ENCODE measurements at regions not wholly inside any gene's neighbourhood (a gene's known extent, or its start where the extent isn't known, plus 50 kb on each side); places are given as distances from the start of the nearest gene placed in this dataset.

DNA sequence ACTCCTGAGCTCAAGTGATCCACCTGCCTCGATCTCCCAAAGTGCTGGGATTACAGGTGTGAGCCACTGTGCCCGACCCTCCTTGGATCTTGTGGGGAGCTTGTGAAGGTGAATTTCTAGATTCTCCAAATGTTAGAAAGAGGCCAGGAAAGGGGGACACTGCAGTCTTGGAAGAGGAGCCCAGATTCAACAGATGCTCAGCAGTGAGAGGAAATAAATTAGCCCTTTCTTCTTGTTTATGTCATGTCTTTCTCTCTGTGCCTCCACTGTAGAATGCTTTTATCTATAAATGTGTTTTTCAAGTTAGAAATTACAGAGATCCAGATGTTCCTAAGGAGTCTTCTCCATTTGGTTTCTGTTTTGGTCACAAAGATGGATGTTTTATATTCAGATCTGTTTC lies 346.6 kb upstream of the KAZN start:
- WGBS, 2 donors, result 83 to 84% methylated on average over 2 of the region's 2 CpGs
- ATAC-seq (ENCODE audit: insufficient read depth, low FRiP score) (no peak), DNase-seq (no peak)
- Histone ChIP-seq H3K9ac (ENCODE audit: insufficient read depth in 1 of 2, low read length in 2 of 2) (no peak overlapping the region), H3K9me3 (ENCODE audit: control insufficient read depth in 4 of 4, insufficient read depth in 3 of 4, low read length in 3 of 4) (peaks cover 0 to 4% (median 0%) of the 10 kb centered on the region in 4 donors), H3K36me3 (ENCODE audit: control insufficient read depth in 4 of 4, insufficient read depth in 4 of 4, low read length in 4 of 4) (no peaks in the 10 kb centered on the region), H3K27me3 (ENCODE audit: control insufficient read depth in 3 of 3, insufficient read depth in 3 of 3, low read length in 2 of 3) (no peaks in the 10 kb centered on the region), H3K4me3 (no peak overlapping the region), H3K4me1 (ENCODE audit: control insufficient read depth in 5 of 5, insufficient read depth in 5 of 5, low read length in 5 of 5) (peaks cover 0 to 31% (median 0%) of the 10 kb centered on the region in 5 donors), H3K27ac (ENCODE audit: low read depth in 1 of 2, low read length in 1 of 2) (no peak overlapping the region)
- TF ChIP-seq, protein P1, sequence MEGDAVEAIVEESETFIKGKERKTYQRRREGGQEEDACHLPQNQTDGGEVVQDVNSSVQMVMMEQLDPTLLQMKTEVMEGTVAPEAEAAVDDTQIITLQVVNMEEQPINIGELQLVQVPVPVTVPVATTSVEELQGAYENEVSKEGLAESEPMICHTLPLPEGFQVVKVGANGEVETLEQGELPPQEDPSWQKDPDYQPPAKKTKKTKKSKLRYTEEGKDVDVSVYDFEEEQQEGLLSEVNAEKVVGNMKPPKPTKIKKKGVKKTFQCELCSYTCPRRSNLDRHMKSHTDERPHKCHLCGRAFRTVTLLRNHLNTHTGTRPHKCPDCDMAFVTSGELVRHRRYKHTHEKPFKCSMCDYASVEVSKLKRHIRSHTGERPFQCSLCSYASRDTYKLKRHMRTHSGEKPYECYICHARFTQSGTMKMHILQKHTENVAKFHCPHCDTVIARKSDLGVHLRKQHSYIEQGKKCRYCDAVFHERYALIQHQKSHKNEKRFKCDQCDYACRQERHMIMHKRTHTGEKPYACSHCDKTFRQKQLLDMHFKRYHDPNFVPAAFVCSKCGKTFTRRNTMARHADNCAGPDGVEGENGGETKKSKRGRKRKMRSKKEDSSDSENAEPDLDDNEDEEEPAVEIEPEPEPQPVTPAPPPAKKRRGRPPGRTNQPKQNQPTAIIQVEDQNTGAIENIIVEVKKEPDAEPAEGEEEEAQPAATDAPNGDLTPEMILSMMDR (IDR thresholded peaks at IDR 0.05; ENCODE audit: control extremely low read depth, extremely low read depth), result no peak

DNA sequence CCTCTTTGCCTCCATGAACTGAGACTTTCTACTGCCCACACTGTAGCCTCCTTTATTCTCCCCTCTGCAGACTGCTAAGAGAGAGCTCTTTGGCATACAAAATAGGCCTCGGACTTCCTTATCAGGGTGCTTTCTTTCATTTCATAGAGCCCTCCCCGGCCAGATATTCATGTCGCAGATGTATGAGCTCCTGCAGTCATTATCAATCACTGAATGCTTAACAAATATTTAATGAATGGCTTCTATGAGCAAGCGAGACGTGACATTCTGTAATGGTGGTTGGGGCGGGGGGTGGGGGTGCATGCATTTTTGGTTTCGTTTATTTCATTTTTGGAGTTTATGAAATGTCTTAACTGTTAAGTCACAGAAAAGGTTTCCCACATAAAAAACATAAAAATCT lies 344.8 kb upstream of the KAZN start:
- Histone ChIP-seq H3K27ac (ENCODE audit: low read depth in 1 of 2, low read length in 1 of 2) (no peak overlapping the region), H3K4me1 (ENCODE audit: control insufficient read depth in 5 of 5, insufficient read depth in 5 of 5, low read length in 5 of 5) (peaks cover 0 to 17% (median 0%) of the 10 kb centered on the region in 5 donors), H3K9me3 (ENCODE audit: control insufficient read depth in 4 of 4, insufficient read depth in 3 of 4, low read length in 3 of 4) (peaks cover 0 to 2% (median 0%) of the 10 kb centered on the region in 4 donors), H3K4me3 (no peak overlapping the region), H3K36me3 (ENCODE audit: control insufficient read depth in 4 of 4, insufficient read depth in 4 of 4, low read length in 4 of 4) (no peaks in the 10 kb centered on the region), H3K27me3 (ENCODE audit: control insufficient read depth in 3 of 3, insufficient read depth in 3 of 3, low read length in 2 of 3) (no peaks in the 10 kb centered on the region), H3K9ac (ENCODE audit: insufficient read depth in 1 of 2, low read length in 2 of 2) (no peak overlapping the region)
- ATAC-seq (ENCODE audit: insufficient read depth, low FRiP score) (no peak), DNase-seq (no peak)
- WGBS, 2 donors, result 82 to 88% methylated on average over 7 of the region's 7 CpGs
- TF ChIP-seq, protein P1 (IDR thresholded peaks at IDR 0.05; ENCODE audit: control extremely low read depth, extremely low read depth), result no peak

DNA sequence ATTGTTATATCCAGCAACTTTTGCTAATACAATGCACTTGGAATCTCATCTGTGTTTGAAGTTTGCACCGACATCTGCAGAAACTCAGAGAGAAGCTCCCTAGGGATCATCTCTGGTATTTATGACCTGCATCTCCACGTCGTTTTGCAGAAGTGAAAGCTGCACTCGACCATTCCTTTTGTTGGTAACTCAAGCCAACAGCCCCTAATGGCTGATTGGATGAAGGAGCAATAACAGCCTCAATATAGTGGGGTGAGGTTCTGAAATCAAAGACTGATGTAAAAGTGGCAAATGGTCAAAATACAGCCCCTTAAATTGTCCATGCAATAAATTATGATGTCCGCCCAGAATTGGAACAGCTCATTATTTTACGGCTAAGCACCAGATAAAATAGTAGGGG lies 344.2 kb upstream of the KAZN start:
- Histone ChIP-seq H3K4me1 (ENCODE audit: control insufficient read depth in 5 of 5, insufficient read depth in 5 of 5, low read length in 5 of 5) (peaks cover 0 to 20% (median 0%) of the 10 kb centered on the region in 5 donors), H3K9me3 (ENCODE audit: control insufficient read depth in 4 of 4, insufficient read depth in 3 of 4, low read length in 3 of 4) (peaks cover 0 to 1% (median 0%) of the 10 kb centered on the region in 4 donors), H3K9ac (ENCODE audit: insufficient read depth in 1 of 2, low read length in 2 of 2) (no peak overlapping the region), H3K4me3 (no peak overlapping the region), H3K27me3 (ENCODE audit: control insufficient read depth in 3 of 3, insufficient read depth in 3 of 3, low read length in 2 of 3) (no peaks in the 10 kb centered on the region), H3K27ac (ENCODE audit: low read depth in 1 of 2, low read length in 1 of 2) (no peak overlapping the region), H3K36me3 (ENCODE audit: control insufficient read depth in 4 of 4, insufficient read depth in 4 of 4, low read length in 4 of 4) (no peaks in the 10 kb centered on the region)
- TF ChIP-seq, protein P1 (IDR thresholded peaks at IDR 0.05; ENCODE audit: control extremely low read depth, extremely low read depth), result no peak
- WGBS, 2 donors, result 52 to 60% methylated on average over 6 of the region's 6 CpGs
- ATAC-seq (ENCODE audit: insufficient read depth, low FRiP score) (no peak), DNase-seq (no peak)

DNA sequence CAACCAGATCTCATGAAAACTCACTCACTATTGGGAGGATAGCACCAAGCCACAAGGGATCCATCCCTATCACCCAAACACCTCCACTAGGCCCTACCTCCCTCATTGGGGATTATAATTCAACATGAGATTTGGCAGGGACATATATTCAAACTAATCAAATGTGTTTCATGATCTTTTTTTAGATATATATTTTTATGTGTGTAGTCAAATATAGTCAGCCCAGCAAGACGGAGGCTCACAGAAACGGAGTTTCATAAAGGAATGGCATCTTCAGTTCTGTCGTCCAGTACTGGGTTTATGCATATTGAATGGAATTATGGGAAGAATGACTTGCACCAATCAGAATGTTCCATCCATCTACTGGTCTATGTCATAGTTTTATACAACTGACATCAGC lies 343.3 kb upstream of the KAZN start:
- 86 to 99% methylated on average over 3 of the region's 3 CpGs for WGBS, 2 donors
- TF ChIP-seq, protein P1 (IDR thresholded peaks at IDR 0.05; ENCODE audit: control extremely low read depth, extremely low read depth), result no peak
- no peaks in the 10 kb centered on the region for H3K9me3 ChIP-seq (ENCODE audit: control insufficient read depth in 4 of 4, insufficient read depth in 3 of 4, low read length in 3 of 4)
- no peak overlapping the region for H3K9ac ChIP-seq (ENCODE audit: insufficient read depth in 1 of 2, low read length in 2 of 2)
- DNase-seq (no peak), ATAC-seq (ENCODE audit: insufficient read depth, low FRiP score) (no peak)
- H3K4me1 ChIP-seq (ENCODE audit: control insufficient read depth in 5 of 5, insufficient read depth in 5 of 5, low read length in 5 of 5), result peaks cover 0 to 30% (median 0%) of the 10 kb centered on the region in 5 donors
- no peak overlapping the region for H3K4me3 ChIP-seq
- H3K36me3 ChIP-seq (ENCODE audit: control insufficient read depth in 4 of 4, insufficient read depth in 4 of 4, low read length in 4 of 4), result no peaks in the 10 kb centered on the region
- peaks cover 0 to 1% (median 0%) of the 10 kb centered on the region in 3 donors for H3K27me3 ChIP-seq (ENCODE audit: control insufficient read depth in 3 of 3, insufficient read depth in 3 of 3, low read length in 2 of 3)
- H3K27ac ChIP-seq (ENCODE audit: low read depth in 1 of 2, low read length in 1 of 2), result no peak overlapping the region
